ENCODE measurements at regions not wholly inside any gene's neighbourhood (a gene's known extent, or its start where the extent isn't known, plus 50 kb on each side); places are given as distances from the start of the nearest gene placed in this dataset.

GRCh38 chr1:217052626-217053025 lies 329.4 kb upstream of the ESRRG start:
- Histone ChIP-seq H3K9ac (no peak overlapping the region), H3F3A (ENCODE audit: insufficient read depth) (no peaks in the 10 kb centered on the region), H3K4me2 (ENCODE audit: unreplicated experiment) (no peak overlapping the region), H3K4me3 (no peak overlapping the region), H4K20me1 (ENCODE audit: insufficient read depth) (no peaks in the 10 kb centered on the region), H3K27me3 (replicated peaks; ENCODE audit: insufficient read depth) (no peaks in the 10 kb centered on the region), H3K79me2 (ENCODE audit: insufficient read depth) (no peaks in the 10 kb centered on the region), H2AFZ (no peak overlapping the region), H3K9me3 (ENCODE audit: low read depth) (no peaks in the 10 kb centered on the region), H3K36me3 (ENCODE audit: low read depth) (no peaks in the 10 kb centered on the region), H3K27ac (no peak overlapping the region), H3K4me1 (ENCODE audit: insufficient read depth) (no peaks in the 10 kb centered on the region), H3K9me2 (ENCODE audit: insufficient read depth) (no peaks in the 10 kb centered on the region)
- WGBS, 2 experiments (ENCODE audit: low coverage in 1 of 2, low lambda C conversion rate in 2 of 2, missing lambda C conversion rate in 2 of 2) = 6 to 12% methylated on average over 2 of the region's 2 CpGs
- in situ Hi-C loops (cut with MboI) = no loop called here
- no peak for DNase-seq
- no peak for TF ChIP-seq EZH2 (IDR thresholded peaks at IDR 0.05; ENCODE audit: insufficient read depth, poor library complexity, severe bottlenecking)
- TF ChIP-seq EZH2phosphoT487 (IDR thresholded peaks at IDR 0.05; ENCODE audit: insufficient read depth, low read depth) = no peak

- Histone ChIP-seq H2AFZ (no peak overlapping the region), H3K4me3 (no peak overlapping the region), H3K36me3 (ENCODE audit: low read depth) (no peaks in the 10 kb centered on the region), H3K27me3 (replicated peaks; ENCODE audit: insufficient read depth) (no peaks in the 10 kb centered on the region), H3K27ac (no peak overlapping the region), H4K20me1 (ENCODE audit: insufficient read depth) (no peaks in the 10 kb centered on the region), H3K9me3 (ENCODE audit: low read depth) (no peaks in the 10 kb centered on the region), H3F3A (ENCODE audit: insufficient read depth) (no peaks in the 10 kb centered on the region), H3K79me2 (ENCODE audit: insufficient read depth) (no peaks in the 10 kb centered on the region), H3K9me2 (ENCODE audit: insufficient read depth) (no peaks in the 10 kb centered on the region), H3K9ac (no peak overlapping the region), H3K4me2 (ENCODE audit: unreplicated experiment) (no peak overlapping the region), H3K4me1 (ENCODE audit: insufficient read depth) (no peaks in the 10 kb centered on the region)
- no peak for DNase-seq
- 0 to 11% methylated on average over 2 of the region's 2 CpGs for WGBS, 2 experiments (ENCODE audit: low coverage in 1 of 2, low lambda C conversion rate in 2 of 2, missing lambda C conversion rate in 2 of 2)
- in situ Hi-C loops (cut with MboI) = no loop called here
- TF ChIP-seq EZH2phosphoT487 (IDR thresholded peaks at IDR 0.05; ENCODE audit: insufficient read depth, low read depth) (no peak), EZH2 (IDR thresholded peaks at IDR 0.05; ENCODE audit: insufficient read depth, poor library complexity, severe bottlenecking) (no peak)
These were observed 329.0 kb upstream of the ESRRG start for GRCh38 chr1:217052196-217052595.

- H3K9me3 ChIP-seq (ENCODE audit: low read depth) = no peaks in the 10 kb centered on the region
- H3K4me1 ChIP-seq (ENCODE audit: insufficient read depth) = no peaks in the 10 kb centered on the region
- H3K27me3 ChIP-seq (replicated peaks; ENCODE audit: insufficient read depth) = no peaks in the 10 kb centered on the region
- no peak overlapping the region for H3K4me3 ChIP-seq
- no peak overlapping the region for H2AFZ ChIP-seq
- in situ Hi-C loops (cut with MboI) = no loop called here
- H3K79me2 ChIP-seq (ENCODE audit: insufficient read depth) = no peaks in the 10 kb centered on the region
- no peaks in the 10 kb centered on the region for H3K9me2 ChIP-seq (ENCODE audit: insufficient read depth)
- no peak overlapping the region for H3K27ac ChIP-seq
- H3K36me3 ChIP-seq (ENCODE audit: low read depth) = no peaks in the 10 kb centered on the region
- WGBS, 2 experiments (ENCODE audit: low coverage in 1 of 2, low lambda C conversion rate in 2 of 2, missing lambda C conversion rate in 2 of 2) = 0% methylated on average over 2 of the region's 2 CpGs
- no peak for DNase-seq
- no peaks in the 10 kb centered on the region for H3F3A ChIP-seq (ENCODE audit: insufficient read depth)
- no peak overlapping the region for H3K9ac ChIP-seq
- TF ChIP-seq EZH2 (IDR thresholded peaks at IDR 0.05; ENCODE audit: insufficient read depth, poor library complexity, severe bottlenecking) (no peak), EZH2phosphoT487 (IDR thresholded peaks at IDR 0.05; ENCODE audit: insufficient read depth, low read depth) (no peak)
- no peaks in the 10 kb centered on the region for H4K20me1 ChIP-seq (ENCODE audit: insufficient read depth)
- no peak overlapping the region for H3K4me2 ChIP-seq (ENCODE audit: unreplicated experiment)
These were observed 326.5 kb upstream of the ESRRG start for GRCh38 chr1:217049721-217050120.

GRCh38 chr1:217049081-217049480 lies 325.9 kb upstream of the ESRRG start:
- no peak overlapping the region for H3K27ac ChIP-seq
- H2AFZ ChIP-seq = no peak overlapping the region
- 33 to 43% methylated on average over 1 of the region's 1 CpG for WGBS, 2 experiments (ENCODE audit: low coverage in 1 of 2, low lambda C conversion rate in 2 of 2, missing lambda C conversion rate in 2 of 2)
- no peaks in the 10 kb centered on the region for H3K27me3 ChIP-seq (replicated peaks; ENCODE audit: insufficient read depth)
- no peaks in the 10 kb centered on the region for H3K9me3 ChIP-seq (ENCODE audit: low read depth)
- in situ Hi-C loops (cut with MboI) = no loop called here
- no peak overlapping the region for H3K9ac ChIP-seq
- DNase-seq = no peak
- no peak overlapping the region for H3K4me3 ChIP-seq
- H3K79me2 ChIP-seq (ENCODE audit: insufficient read depth) = no peaks in the 10 kb centered on the region
- TF ChIP-seq EZH2phosphoT487 (IDR thresholded peaks at IDR 0.05; ENCODE audit: insufficient read depth, low read depth) (no peak), EZH2 (IDR thresholded peaks at IDR 0.05; ENCODE audit: insufficient read depth, poor library complexity, severe bottlenecking) (no peak)
- no peaks in the 10 kb centered on the region for H3K4me1 ChIP-seq (ENCODE audit: insufficient read depth)
- H4K20me1 ChIP-seq (ENCODE audit: insufficient read depth) = no peaks in the 10 kb centered on the region
- H3K9me2 ChIP-seq (ENCODE audit: insufficient read depth) = no peaks in the 10 kb centered on the region
- H3K36me3 ChIP-seq (ENCODE audit: low read depth) = no peaks in the 10 kb centered on the region
- no peaks in the 10 kb centered on the region for H3F3A ChIP-seq (ENCODE audit: insufficient read depth)
- no peak overlapping the region for H3K4me2 ChIP-seq (ENCODE audit: unreplicated experiment)

GRCh38 chr1:217048104-217048707 lies 325.0 kb upstream of the ESRRG start:
- TF ChIP-seq EZH2phosphoT487 (IDR thresholded peaks at IDR 0.05; ENCODE audit: insufficient read depth, low read depth) (no peak), EZH2 (IDR thresholded peaks at IDR 0.05; ENCODE audit: insufficient read depth, poor library complexity, severe bottlenecking) (no peak)
- Histone ChIP-seq H3K9me3 (ENCODE audit: low read depth) (no peaks in the 10 kb centered on the region), H3K9me2 (ENCODE audit: insufficient read depth) (no peaks in the 10 kb centered on the region), H3K4me2 (ENCODE audit: unreplicated experiment) (no peak overlapping the region), H3K36me3 (ENCODE audit: low read depth) (no peaks in the 10 kb centered on the region), H3K4me1 (ENCODE audit: insufficient read depth) (no peaks in the 10 kb centered on the region), H2AFZ (no peak overlapping the region), H4K20me1 (ENCODE audit: insufficient read depth) (no peaks in the 10 kb centered on the region), H3K9ac (no peak overlapping the region), H3K27me3 (replicated peaks; ENCODE audit: insufficient read depth) (no peaks in the 10 kb centered on the region), H3K79me2 (ENCODE audit: insufficient read depth) (no peaks in the 10 kb centered on the region), H3K4me3 (no peak overlapping the region), H3K27ac (no peak overlapping the region), H3F3A (ENCODE audit: insufficient read depth) (no peaks in the 10 kb centered on the region)
- in situ Hi-C loops (cut with MboI) = no loop called here
- no peak for DNase-seq
- WGBS, 2 experiments (ENCODE audit: low coverage in 1 of 2, low lambda C conversion rate in 2 of 2, missing lambda C conversion rate in 2 of 2) = 23 to 31% methylated on average over 5 of the region's 5 CpGs

All from GM23248 (cell line).